ENCODE measurements at regions not wholly inside any gene's neighbourhood (a gene's known extent, or its start where the extent isn't known, plus 50 kb on each side); places are given as distances from the start of the nearest gene placed in this dataset.
"Not testable (repeated sequence)": the region's sequence is repeated elsewhere in the genome, so short reads cannot be mapped to it uniquely, and the experiment has no call there.

GRCh38 chr14:106522118-106522517 lies 995.7 kb downstream of the TMEM121 start:
- peak; percentile 9 for DNase-seq

- DNase-seq, result no peak
Observed at GRCh38 chr14:106522990-106523389, 996.6 kb downstream of the TMEM121 start.

GRCh38 chr14:106528717-106529116 lies 1002.3 kb downstream of the TMEM121 start:
- DNase-seq, result no peak

- no peak for DNase-seq
Observed at GRCh38 chr14:106530031-106530422, 1003.6 kb downstream of the TMEM121 start.

DNA sequence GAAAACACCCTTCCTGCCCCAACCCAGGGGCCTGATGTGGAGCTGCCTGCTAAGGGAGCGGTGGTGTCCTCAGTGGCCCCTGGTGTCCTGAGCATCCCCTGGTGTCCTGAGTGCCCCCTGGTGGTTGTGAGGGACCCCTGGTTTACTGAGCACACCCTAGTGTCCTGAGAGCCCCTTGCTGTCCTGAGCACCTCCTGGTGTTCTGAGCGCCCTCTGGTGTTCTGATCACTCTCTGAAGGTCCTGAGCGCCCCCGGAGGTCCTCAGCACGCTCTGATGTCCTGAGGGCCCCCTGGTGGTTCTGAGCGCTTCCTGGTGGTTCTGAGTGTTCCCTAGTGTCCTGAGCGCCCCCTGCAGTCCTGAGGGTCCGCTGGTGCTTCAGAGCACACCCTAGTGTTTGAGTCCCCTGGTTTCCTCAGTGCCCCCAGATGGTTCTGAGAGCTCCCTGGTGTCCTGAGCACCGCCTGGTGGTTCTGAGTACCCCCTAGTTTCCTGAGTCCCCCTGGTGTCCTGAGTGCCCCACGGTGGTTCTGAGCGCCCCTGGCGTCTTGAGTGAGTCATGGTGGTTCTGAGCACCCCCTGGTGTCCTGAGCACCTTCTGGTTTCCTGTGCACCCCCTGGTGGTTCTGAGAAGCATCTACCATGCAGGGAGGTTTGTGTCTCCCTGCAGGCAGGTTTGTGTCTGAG lies 1004.2 kb downstream of the TMEM121 start:
- peak; percentile 47 for DNase-seq

DNA sequence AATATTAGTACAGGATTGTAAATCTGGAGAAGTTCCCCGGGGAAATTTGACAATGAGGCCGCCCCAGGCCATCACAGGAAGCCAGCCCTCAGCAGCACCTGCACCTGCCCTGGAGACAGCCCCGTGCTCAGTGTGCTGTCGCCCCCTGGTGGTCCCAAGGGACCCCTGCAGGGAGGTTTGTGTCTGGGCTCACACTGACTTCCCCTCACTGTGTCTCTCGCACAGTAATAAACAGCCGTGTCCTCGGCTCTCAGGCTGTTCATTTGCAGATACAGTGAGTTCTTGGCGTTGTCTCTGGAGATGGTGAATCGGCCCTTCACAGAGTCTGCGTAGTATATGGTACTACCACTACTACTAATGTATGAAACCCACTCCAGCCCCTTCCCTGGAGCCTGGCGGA lies 1011.2 kb downstream of the TMEM121 start:
- DNase-seq, result not testable (repeated sequence)

- no peak for DNase-seq
Observed at GRCh38 chr14:106538201-106538600, 1011.8 kb downstream of the TMEM121 start.

- DNase-seq, result peak; percentile 82
Observed at GRCh38 chr14:106547735-106548434, 1021.5 kb downstream of the TMEM121 start.

DNA sequence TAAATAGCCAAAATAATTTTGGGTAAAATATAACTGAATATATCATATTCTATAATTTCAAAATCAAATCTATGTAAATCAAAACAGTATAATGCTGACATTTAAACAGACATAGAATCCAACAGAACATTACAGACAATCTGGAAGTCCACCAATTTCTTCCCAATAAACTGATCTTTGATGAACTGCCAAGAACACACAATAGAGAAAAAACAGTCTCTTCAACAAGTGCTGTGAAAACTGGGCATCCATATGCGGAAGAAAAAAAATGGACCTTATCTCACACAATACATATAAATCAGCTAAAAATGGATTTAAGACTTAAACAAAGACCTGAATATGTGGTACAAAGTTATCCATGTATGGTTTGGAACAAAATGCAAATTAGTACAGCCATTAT lies 1022.7 kb downstream of the TMEM121 start:
- DNase-seq, result no peak

DNA sequence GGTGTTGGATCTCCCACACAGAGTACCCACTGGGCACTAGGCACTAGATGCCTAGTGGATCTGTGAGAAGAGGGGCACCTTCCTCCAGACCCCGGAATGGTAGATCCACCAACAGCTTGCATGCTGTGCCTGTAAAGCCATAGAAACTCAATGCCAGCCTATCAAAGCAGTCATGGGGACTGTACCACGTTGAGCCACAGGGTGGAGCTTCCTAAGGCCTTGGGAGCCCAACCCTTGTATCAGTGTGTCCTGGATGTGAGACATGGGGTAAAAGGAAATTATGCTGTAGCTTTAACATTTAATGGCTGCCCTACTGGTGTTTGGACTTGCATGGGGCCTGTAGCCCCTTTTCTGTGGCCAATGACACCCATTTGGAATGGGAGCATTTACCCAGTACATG lies 1024.9 kb downstream of the TMEM121 start:
- no peak for DNase-seq

DNA sequence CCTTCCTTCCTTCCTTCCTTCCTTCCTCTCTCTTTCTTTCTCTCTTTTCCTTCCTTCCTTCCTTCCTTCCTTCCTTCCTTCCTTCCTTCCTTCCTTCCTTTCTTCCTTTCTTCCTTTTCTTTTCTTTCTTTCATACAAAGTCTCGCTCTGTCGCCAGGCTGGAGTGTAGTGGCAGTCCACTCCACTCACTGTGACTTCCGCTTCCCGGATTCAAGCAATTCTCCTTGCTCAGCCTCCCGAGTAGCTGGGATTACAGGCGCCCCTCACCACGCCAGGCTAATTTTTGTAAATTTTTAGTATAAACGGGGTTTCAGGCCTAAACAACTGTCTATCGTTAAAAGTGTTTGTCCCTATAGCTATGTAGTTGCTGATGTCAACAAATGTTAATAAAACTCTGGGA lies 1029.8 kb downstream of the TMEM121 start:
- not testable (repeated sequence) for DNase-seq

GRCh38 chr14:106556665-106557289 lies 1030.4 kb downstream of the TMEM121 start:
- DNase-seq, result peak; percentile 82

DNA sequence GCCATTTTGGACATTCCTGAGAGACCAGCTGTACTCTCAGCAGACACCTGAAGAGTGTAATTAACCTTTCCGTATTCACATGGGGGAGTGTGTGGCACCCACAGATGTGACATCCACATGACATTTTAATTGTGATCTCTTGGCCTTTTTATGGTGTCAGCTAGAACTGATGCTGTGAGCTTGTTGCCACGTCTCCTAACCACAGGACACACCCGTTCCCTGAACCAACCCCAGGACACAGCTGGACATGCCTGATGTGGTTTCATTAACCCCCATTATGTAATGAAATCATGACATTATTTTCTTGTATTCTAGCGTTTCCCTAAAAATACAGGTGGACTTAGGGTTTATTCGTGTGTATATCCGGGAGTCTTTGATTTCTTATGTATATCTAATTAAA lies 1036.1 kb downstream of the TMEM121 start:
- no peak for DNase-seq

DNA sequence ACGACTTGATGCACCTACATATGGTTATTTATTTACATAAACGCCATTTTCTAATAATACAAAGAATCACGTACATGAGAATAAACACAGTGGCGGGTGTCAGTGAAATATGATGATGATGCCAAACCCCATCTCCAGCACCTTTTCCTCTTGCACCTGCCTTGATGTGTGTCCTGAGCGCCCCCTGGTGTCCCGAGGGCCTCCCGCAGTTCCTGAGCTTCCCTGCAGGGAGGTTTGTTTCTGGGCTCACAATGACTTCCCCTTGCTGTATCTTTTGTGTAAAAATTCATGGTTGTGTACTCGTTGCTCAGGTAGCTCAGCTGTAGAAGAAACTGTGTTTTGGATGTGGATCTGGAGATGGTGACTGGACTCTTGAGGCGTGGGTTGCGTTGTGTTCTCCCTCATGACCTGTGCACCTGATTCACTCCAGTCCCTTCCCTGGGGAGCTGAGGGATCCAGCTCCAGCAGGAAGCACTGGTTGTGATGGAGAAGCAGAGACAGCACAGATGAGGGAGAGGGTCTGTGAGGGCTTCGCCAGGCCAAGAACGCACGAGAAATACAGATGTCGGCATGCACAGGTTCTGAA lies 1037.8 kb downstream of the TMEM121 start:
- DNase-seq, result peak; percentile 72

DNA sequence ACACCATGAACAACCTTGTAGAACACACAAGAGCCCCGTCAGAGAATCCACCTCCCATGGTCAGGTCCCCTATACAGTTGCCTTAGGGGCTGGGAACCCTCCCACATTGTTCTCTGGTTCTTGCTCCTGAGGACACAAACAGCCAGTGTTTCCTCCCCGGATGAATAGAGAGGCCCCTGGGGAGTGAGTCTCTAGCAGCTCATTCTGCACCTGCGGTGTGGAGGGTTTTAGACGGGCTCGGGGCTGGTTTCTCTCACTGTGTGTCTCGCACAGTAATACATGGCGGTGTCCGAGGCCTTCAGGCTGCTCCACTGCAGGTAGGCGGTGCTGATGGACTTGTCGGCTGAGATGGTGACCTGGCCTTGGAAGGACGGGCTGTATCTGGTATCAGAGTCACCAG lies 1052.1 kb downstream of the TMEM121 start:
- no peak for DNase-seq

GRCh38 chr14:106579084-106579483 lies 1052.7 kb downstream of the TMEM121 start:
- no peak for DNase-seq

GRCh38 chr14:106585692-106586091 lies 1059.3 kb downstream of the TMEM121 start:
- DNase-seq, result no peak

GRCh38 chr14:106586098-106586704 lies 1059.8 kb downstream of the TMEM121 start:
- DNase-seq, result peak; percentile 71

DNA sequence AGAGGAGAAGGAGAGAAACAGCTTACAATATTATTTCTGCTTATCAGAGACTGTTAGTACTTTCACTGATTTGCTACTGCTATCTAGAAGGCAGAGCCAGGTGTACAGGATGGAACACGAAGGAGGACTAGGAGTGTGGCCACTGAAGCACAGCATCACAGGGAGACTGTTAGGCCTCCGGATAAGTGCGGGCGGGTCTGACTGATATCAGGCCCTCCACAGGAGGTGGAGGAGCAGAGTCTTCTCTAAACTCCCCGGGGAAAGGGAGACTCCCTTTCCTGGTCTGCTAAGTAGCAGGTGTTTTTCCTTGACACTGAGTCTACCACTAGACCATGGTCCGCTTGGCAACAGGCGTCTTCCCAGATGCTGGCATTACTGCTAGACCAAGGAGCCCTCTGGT lies 1065.2 kb downstream of the TMEM121 start:
- DNase-seq, result not testable (repeated sequence)

- peak; percentile 46 for DNase-seq
Observed at GRCh38 chr14:106592115-106592852, 1065.9 kb downstream of the TMEM121 start.

- DNase-seq, result no peak
Observed at GRCh38 chr14:106599209-106599608, 1072.8 kb downstream of the TMEM121 start.
